ENCODE measurements at regions not wholly inside any gene's neighbourhood (a gene's known extent, or its start where the extent isn't known, plus 50 kb on each side); places are given as distances from the start of the nearest gene placed in this dataset.

DNA sequence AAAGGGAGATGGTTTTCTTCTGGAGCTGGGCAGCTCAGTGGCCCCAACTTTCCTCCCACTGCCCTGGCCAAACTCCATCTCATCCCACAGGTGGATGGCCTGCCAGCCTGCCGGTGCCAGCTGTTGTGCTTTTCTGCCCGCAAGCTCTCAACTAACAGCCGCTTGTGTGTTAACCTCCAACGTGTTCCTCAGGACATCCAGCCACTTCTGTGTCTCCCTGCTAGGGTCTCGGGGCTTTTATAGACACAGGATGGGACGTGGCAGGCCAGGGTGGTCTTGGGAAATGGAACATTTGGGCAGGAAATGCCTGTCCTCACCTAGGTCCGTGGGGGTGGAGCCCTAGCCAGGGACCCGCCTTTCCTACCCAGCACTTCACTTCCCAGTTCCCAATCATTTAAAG, 171.1 kb upstream of the RGS17 start:
- TF ChIP-seq RFX5 (IDR thresholded peaks at IDR 0.05; ENCODE audit: low read depth, low read length): no peak
- TF ChIP-seq, protein P1, sequence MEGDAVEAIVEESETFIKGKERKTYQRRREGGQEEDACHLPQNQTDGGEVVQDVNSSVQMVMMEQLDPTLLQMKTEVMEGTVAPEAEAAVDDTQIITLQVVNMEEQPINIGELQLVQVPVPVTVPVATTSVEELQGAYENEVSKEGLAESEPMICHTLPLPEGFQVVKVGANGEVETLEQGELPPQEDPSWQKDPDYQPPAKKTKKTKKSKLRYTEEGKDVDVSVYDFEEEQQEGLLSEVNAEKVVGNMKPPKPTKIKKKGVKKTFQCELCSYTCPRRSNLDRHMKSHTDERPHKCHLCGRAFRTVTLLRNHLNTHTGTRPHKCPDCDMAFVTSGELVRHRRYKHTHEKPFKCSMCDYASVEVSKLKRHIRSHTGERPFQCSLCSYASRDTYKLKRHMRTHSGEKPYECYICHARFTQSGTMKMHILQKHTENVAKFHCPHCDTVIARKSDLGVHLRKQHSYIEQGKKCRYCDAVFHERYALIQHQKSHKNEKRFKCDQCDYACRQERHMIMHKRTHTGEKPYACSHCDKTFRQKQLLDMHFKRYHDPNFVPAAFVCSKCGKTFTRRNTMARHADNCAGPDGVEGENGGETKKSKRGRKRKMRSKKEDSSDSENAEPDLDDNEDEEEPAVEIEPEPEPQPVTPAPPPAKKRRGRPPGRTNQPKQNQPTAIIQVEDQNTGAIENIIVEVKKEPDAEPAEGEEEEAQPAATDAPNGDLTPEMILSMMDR (conservative IDR thresholded peaks at IDR 0.05; ENCODE audit: low read depth, low read length): no peak
- no peak for TF ChIP-seq MXI1 (IDR thresholded peaks at IDR 0.05; ENCODE audit: borderline replicate concordance, low read depth, low read length)
- TF ChIP-seq, protein P2, sequence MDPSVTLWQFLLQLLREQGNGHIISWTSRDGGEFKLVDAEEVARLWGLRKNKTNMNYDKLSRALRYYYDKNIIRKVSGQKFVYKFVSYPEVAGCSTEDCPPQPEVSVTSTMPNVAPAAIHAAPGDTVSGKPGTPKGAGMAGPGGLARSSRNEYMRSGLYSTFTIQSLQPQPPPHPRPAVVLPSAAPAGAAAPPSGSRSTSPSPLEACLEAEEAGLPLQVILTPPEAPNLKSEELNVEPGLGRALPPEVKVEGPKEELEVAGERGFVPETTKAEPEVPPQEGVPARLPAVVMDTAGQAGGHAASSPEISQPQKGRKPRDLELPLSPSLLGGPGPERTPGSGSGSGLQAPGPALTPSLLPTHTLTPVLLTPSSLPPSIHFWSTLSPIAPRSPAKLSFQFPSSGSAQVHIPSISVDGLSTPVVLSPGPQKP (IDR thresholded peaks at IDR 0.05; ENCODE audit: borderline replicate concordance, low read depth, low read length): no peak
- TF ChIP-seq FOS (IDR thresholded peaks at IDR 0.05; ENCODE audit: low read depth, low read length): no peak
- no peak for TF ChIP-seq POLR2A (IDR thresholded peaks at IDR 0.05; ENCODE audit: low read depth, low read length)
- TF ChIP-seq RAD21 (IDR thresholded peaks at IDR 0.05; ENCODE audit: low read length): no peak
- TF ChIP-seq RCOR1 (IDR thresholded peaks at IDR 0.05; ENCODE audit: insufficient replicate concordance, low read length): no peak
- TF ChIP-seq CHD1 (IDR thresholded peaks at IDR 0.05; ENCODE audit: low read depth, low read length): no peak
- TF ChIP-seq MAFK (IDR thresholded peaks at IDR 0.05; ENCODE audit: low read depth, low read length): no peak
- TF ChIP-seq CEBPB (IDR thresholded peaks at IDR 0.05; ENCODE audit: low read depth, low read length): no peak
- no peak for TF ChIP-seq BHLHE40 (IDR thresholded peaks at IDR 0.05; ENCODE audit: low read depth, low read length)
- TF ChIP-seq NFE2L2 (IDR thresholded peaks at IDR 0.05; ENCODE audit: low read depth, low read length): no peak
- no peak for TF ChIP-seq SMC3 (IDR thresholded peaks at IDR 0.05; ENCODE audit: low read depth, low read length)
